ENCODE measurements at regions not wholly inside any gene's neighbourhood (a gene's known extent, or its start where the extent isn't known, plus 50 kb on each side); places are given as distances from the start of the nearest gene placed in this dataset.

GRCh38 chr3:128554465-128555097 is 61.6 kb upstream of the GATA2 start:
- no peak for TF ChIP-seq CTCF (IDR thresholded peaks at IDR 0.05)
- no peak overlapping the region for H3K4me3 ChIP-seq (ENCODE audit: low read length)
- no peak overlapping the region for H3K27ac ChIP-seq (ENCODE audit: low read length)
- Mint-ChIP-seq H3K27ac (no peak overlapping the region), H3K9me3 (no peaks in the 10 kb centered on the region), H3K4me1 (no peaks in the 10 kb centered on the region), H3K4me3 (no peak overlapping the region), H3K27me3 (ENCODE audit: low read depth in 2 of 2) (peaks cover 27 to 41% of the 10 kb centered on the region in 2 donors), H3K36me3 (no peaks in the 10 kb centered on the region)
- intact Hi-C loops (cut with micrococcal nuclease) = no loop called here
- peaks cover 10% of the 10 kb centered on the region for H3K27me3 ChIP-seq (ENCODE audit: control insufficient read depth, insufficient read depth, low read length)
- DNase-seq = no peak
- 77% methylated on average over 28 of the region's 28 CpGs for WGBS (ENCODE audit: insufficient coverage)
- ATAC-seq = no peak
- H3K4me1 ChIP-seq (ENCODE audit: control insufficient read depth, insufficient read depth, low read length) = no peaks in the 10 kb centered on the region
- no peaks in the 10 kb centered on the region for H3K36me3 ChIP-seq (ENCODE audit: control insufficient read depth, insufficient read depth, low read length)
- peaks cover 3% of the 10 kb centered on the region for H3K9me3 ChIP-seq (ENCODE audit: control insufficient read depth, insufficient read depth, low read length)

GRCh38 chr3:128554100-128554464 is 61.1 kb upstream of the GATA2 start:
- H3K27ac ChIP-seq (ENCODE audit: low read length) = no peak overlapping the region
- no peaks in the 10 kb centered on the region for H3K36me3 ChIP-seq (ENCODE audit: control insufficient read depth, insufficient read depth, low read length)
- H3K4me1 Mint-ChIP-seq = no peaks in the 10 kb centered on the region
- H3K27me3 ChIP-seq (ENCODE audit: control insufficient read depth, insufficient read depth, low read length) = peaks cover 10% of the 10 kb centered on the region
- H3K27ac Mint-ChIP-seq = no peak overlapping the region
- peaks cover 3% of the 10 kb centered on the region for H3K9me3 ChIP-seq (ENCODE audit: control insufficient read depth, insufficient read depth, low read length)
- no peak overlapping the region for H3K4me3 ChIP-seq (ENCODE audit: low read length)
- H3K4me1 ChIP-seq (ENCODE audit: control insufficient read depth, insufficient read depth, low read length) = no peaks in the 10 kb centered on the region
- peaks cover 24 to 37% of the 10 kb centered on the region in 2 donors for H3K27me3 Mint-ChIP-seq (ENCODE audit: low read depth in 2 of 2)
- H3K9me3 Mint-ChIP-seq = no peaks in the 10 kb centered on the region
- H3K36me3 Mint-ChIP-seq = no peaks in the 10 kb centered on the region
- ATAC-seq = no peak
- intact Hi-C loops (cut with micrococcal nuclease) = no loop called here
- no peak for TF ChIP-seq CTCF (IDR thresholded peaks at IDR 0.05)
- 93% methylated on average over 4 of the region's 4 CpGs for WGBS (ENCODE audit: insufficient coverage)
- H3K4me3 Mint-ChIP-seq = no peak overlapping the region
- no peak for DNase-seq

- H3K4me3 ChIP-seq (ENCODE audit: low read length) = no peak overlapping the region
- Mint-ChIP-seq H3K27ac (no peak overlapping the region), H3K9me3 (no peaks in the 10 kb centered on the region), H3K4me3 (peak overlapping the region; percentile 0), H3K36me3 (no peaks in the 10 kb centered on the region), H3K4me1 (no peaks in the 10 kb centered on the region), H3K27me3 (ENCODE audit: low read depth in 2 of 2) (peaks cover 24 to 37% of the 10 kb centered on the region in 2 donors)
- H3K36me3 ChIP-seq (ENCODE audit: control insufficient read depth, insufficient read depth, low read length) = no peaks in the 10 kb centered on the region
- H3K4me1 ChIP-seq (ENCODE audit: control insufficient read depth, insufficient read depth, low read length) = no peaks in the 10 kb centered on the region
- no peak for TF ChIP-seq CTCF (IDR thresholded peaks at IDR 0.05)
- ATAC-seq = no peak
- WGBS (ENCODE audit: insufficient coverage) = 65% methylated on average over 5 of the region's 5 CpGs
- peaks cover 3% of the 10 kb centered on the region for H3K9me3 ChIP-seq (ENCODE audit: control insufficient read depth, insufficient read depth, low read length)
- no peak for DNase-seq
- intact Hi-C loops (cut with micrococcal nuclease) = no loop called here
- H3K27ac ChIP-seq (ENCODE audit: low read length) = no peak overlapping the region
- H3K27me3 ChIP-seq (ENCODE audit: control insufficient read depth, insufficient read depth, low read length) = peaks cover 10% of the 10 kb centered on the region
Measured at GRCh38 chr3:128553560-128553959, 60.6 kb upstream of the GATA2 start.

GRCh38 chr3:128551867-128552266 is 58.9 kb upstream of the GATA2 start:
- no peaks in the 10 kb centered on the region for H3K36me3 ChIP-seq (ENCODE audit: control insufficient read depth, insufficient read depth, low read length)
- Mint-ChIP-seq H3K27ac (no peak overlapping the region), H3K4me3 (no peak overlapping the region), H3K4me1 (no peaks in the 10 kb centered on the region), H3K36me3 (no peaks in the 10 kb centered on the region), H3K27me3 (ENCODE audit: low read depth in 2 of 2) (peaks cover 24 to 29% of the 10 kb centered on the region in 2 donors), H3K9me3 (no peaks in the 10 kb centered on the region)
- DNase-seq (no peak), ATAC-seq (no peak)
- no peak overlapping the region for H3K27ac ChIP-seq (ENCODE audit: low read length)
- no peak overlapping the region for H3K4me3 ChIP-seq (ENCODE audit: low read length)
- no peak for TF ChIP-seq CTCF (IDR thresholded peaks at IDR 0.05)
- H3K9me3 ChIP-seq (ENCODE audit: control insufficient read depth, insufficient read depth, low read length) = no peaks in the 10 kb centered on the region
- H3K4me1 ChIP-seq (ENCODE audit: control insufficient read depth, insufficient read depth, low read length) = no peaks in the 10 kb centered on the region
- H3K27me3 ChIP-seq (ENCODE audit: control insufficient read depth, insufficient read depth, low read length) = peaks cover 8% of the 10 kb centered on the region
- WGBS (ENCODE audit: insufficient coverage) = 71% methylated on average over 4 of the region's 4 CpGs
- intact Hi-C loops (cut with micrococcal nuclease) = no loop called here
